ENCODE measurements at regions not wholly inside any gene's neighbourhood (a gene's known extent, or its start where the extent isn't known, plus 50 kb on each side); places are given as distances from the start of the nearest gene placed in this dataset.

DNA sequence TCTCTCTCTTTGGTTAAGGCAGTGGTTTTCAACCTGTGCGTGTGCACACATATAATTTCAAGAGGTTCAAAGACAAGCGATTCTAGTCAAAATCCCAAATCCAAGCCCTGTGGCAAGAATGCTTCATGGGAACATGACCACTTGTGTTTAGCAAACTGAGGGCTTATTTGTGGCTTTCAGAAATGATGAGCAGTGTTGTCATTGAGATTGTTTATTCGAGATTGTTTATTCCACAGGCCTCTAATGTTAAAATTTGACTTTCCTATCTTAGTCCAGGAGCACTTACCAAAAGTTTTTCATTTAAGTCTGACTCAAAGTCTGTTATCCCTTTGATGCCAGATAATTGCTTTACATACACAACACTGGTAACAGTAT lies 111.1 kb upstream of the ELL2 start:
- H3K9ac ChIP-seq (ENCODE audit: low read length), result no peak overlapping the region
- no peaks in the 10 kb centered on the region for H4K20me1 ChIP-seq (ENCODE audit: insufficient read depth, low read length)
- no peak overlapping the region for H3K4me3 ChIP-seq (ENCODE audit: low read depth, low read length, poor library complexity, severe bottlenecking)
- H3K27me3 ChIP-seq (ENCODE audit: insufficient read depth, low read length), result no peaks in the 10 kb centered on the region
- no peaks in the 10 kb centered on the region for H3K79me2 ChIP-seq (ENCODE audit: insufficient read depth, low read length)
- no peaks in the 10 kb centered on the region for H3F3A ChIP-seq (ENCODE audit: insufficient read depth, low read length)
- H3K9me2 ChIP-seq (ENCODE audit: low read depth, low read length), result no peaks in the 10 kb centered on the region
- H3K36me3 ChIP-seq (ENCODE audit: insufficient read depth, low read length), result no peaks in the 10 kb centered on the region
- H2AFZ ChIP-seq (ENCODE audit: low read length), result no peak overlapping the region
- no peaks in the 10 kb centered on the region for H3K4me1 ChIP-seq (ENCODE audit: insufficient read depth, low read length, severe bottlenecking)
- no peak overlapping the region for H3K27ac ChIP-seq (ENCODE audit: low read depth, low read length, poor library complexity, severe bottlenecking)
- TF ChIP-seq EZH2 (IDR thresholded peaks at IDR 0.05; ENCODE audit: borderline replicate concordance, low read length) (no peak), CTCF (IDR thresholded peaks at IDR 0.05; ENCODE audit: low read length) (no peak)
- no peak overlapping the region for H3K4me2 ChIP-seq (ENCODE audit: low read length)
- no peaks in the 10 kb centered on the region for H3K9me3 ChIP-seq (ENCODE audit: low read length)

DNA sequence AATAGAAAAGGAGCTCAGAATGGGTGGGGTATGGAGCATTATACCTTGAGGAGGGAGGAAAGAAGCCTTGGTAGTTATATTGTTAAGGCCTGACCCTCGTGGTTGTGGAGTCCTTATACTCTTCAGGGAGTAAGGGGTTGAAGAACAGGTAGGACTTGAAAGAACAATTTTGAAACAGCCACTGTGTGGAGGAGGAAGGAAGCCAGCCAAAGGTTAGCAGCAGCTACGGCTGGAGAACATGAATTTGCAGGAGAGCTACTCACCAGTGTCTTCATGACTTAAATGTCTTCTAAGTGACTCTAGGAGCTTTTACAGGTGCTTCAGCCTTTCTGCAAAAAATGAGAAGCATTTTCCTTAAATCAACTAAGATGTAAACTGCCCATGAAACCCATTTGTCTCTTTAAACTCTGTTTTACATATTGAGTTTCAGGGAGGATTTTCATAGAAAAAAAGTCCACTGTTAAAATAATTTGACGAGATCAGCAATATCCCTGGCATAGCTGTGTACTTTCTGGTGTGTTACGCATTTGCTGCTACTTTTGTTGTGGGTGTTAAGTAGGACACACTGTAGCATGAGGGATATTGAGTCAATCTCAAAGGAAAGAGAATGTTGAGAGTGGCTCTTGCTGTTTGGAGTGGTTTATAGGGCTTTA lies 110.6 kb upstream of the ELL2 start:
- H3K79me2 ChIP-seq (ENCODE audit: insufficient read depth, low read length), result no peaks in the 10 kb centered on the region
- no peak overlapping the region for H3K4me3 ChIP-seq (ENCODE audit: low read depth, low read length, poor library complexity, severe bottlenecking)
- H3K36me3 ChIP-seq (ENCODE audit: insufficient read depth, low read length), result no peaks in the 10 kb centered on the region
- no peaks in the 10 kb centered on the region for H3K27me3 ChIP-seq (ENCODE audit: insufficient read depth, low read length)
- no peaks in the 10 kb centered on the region for H3K9me3 ChIP-seq (ENCODE audit: low read length)
- TF ChIP-seq EZH2 (IDR thresholded peaks at IDR 0.05; ENCODE audit: borderline replicate concordance, low read length) (no peak), CTCF (IDR thresholded peaks at IDR 0.05; ENCODE audit: low read length) (no peak)
- no peaks in the 10 kb centered on the region for H3F3A ChIP-seq (ENCODE audit: insufficient read depth, low read length)
- H3K4me2 ChIP-seq (ENCODE audit: low read length), result no peak overlapping the region
- H3K27ac ChIP-seq (ENCODE audit: low read depth, low read length, poor library complexity, severe bottlenecking), result no peak overlapping the region
- no peak overlapping the region for H2AFZ ChIP-seq (ENCODE audit: low read length)
- no peaks in the 10 kb centered on the region for H3K9me2 ChIP-seq (ENCODE audit: low read depth, low read length)
- H4K20me1 ChIP-seq (ENCODE audit: insufficient read depth, low read length), result no peaks in the 10 kb centered on the region
- no peak overlapping the region for H3K9ac ChIP-seq (ENCODE audit: low read length)
- H3K4me1 ChIP-seq (ENCODE audit: insufficient read depth, low read length, severe bottlenecking), result no peaks in the 10 kb centered on the region

DNA sequence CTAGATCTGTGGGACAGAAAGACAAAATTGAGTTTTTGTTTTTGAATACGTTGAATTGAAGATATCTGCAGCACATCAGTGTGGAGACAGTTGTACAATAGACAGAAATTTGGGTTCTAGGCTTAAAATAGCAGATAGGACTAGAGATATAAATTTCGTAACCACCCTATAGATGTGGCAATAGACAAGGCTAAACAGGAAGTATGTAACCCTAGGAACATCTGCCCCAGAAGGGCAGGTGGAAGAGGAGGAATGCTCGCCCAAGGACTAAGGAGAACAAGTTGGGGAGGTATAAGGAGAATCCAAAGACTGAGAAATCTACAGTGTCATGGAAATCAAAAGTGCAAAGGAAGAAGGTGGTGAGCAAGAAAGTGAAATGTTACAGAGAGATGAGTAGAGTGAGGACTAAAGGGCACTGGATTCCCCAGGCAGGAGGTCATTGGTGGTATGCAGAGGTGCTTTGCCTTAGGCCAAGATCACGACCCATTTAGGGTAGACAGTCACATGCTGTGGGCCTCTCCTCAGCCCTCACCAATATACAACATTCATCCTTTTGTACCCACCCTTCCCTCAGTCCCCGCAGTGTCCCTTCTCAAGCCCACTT lies 109.1 kb upstream of the ELL2 start:
- Histone ChIP-seq H3K4me1 (ENCODE audit: insufficient read depth, low read length, severe bottlenecking) (no peaks in the 10 kb centered on the region), H3K27me3 (ENCODE audit: insufficient read depth, low read length) (no peaks in the 10 kb centered on the region), H3K27ac (ENCODE audit: low read depth, low read length, poor library complexity, severe bottlenecking) (no peak overlapping the region), H3K4me3 (ENCODE audit: low read depth, low read length, poor library complexity, severe bottlenecking) (no peak overlapping the region), H3K36me3 (ENCODE audit: insufficient read depth, low read length) (no peaks in the 10 kb centered on the region), H3K4me2 (ENCODE audit: low read length) (no peak overlapping the region), H4K20me1 (ENCODE audit: insufficient read depth, low read length) (no peaks in the 10 kb centered on the region), H3K9me3 (ENCODE audit: low read length) (no peaks in the 10 kb centered on the region), H3F3A (ENCODE audit: insufficient read depth, low read length) (no peaks in the 10 kb centered on the region), H3K9me2 (ENCODE audit: low read depth, low read length) (no peaks in the 10 kb centered on the region), H3K79me2 (ENCODE audit: insufficient read depth, low read length) (no peaks in the 10 kb centered on the region), H2AFZ (ENCODE audit: low read length) (no peak overlapping the region), H3K9ac (ENCODE audit: low read length) (no peak overlapping the region)
- TF ChIP-seq CTCF (IDR thresholded peaks at IDR 0.05; ENCODE audit: low read length) (no peak), EZH2 (IDR thresholded peaks at IDR 0.05; ENCODE audit: borderline replicate concordance, low read length) (no peak)
